Lung microvascular endothelial cell (primary cell): ENCODE measurements at regions not wholly inside any gene's neighbourhood (a gene's known extent, or its start where the extent isn't known, plus 50 kb on each side); places are given as distances from the start of the nearest gene placed in this dataset.

Experiments used
- DNase-seq, 2 donors: peaks; one replicate each; pipeline versions ENCODE4 v3.0.0 to v3.0.0-alpha.2; 2010; ENCODE audit warnings: low read depth in 2 of 2

DNA sequence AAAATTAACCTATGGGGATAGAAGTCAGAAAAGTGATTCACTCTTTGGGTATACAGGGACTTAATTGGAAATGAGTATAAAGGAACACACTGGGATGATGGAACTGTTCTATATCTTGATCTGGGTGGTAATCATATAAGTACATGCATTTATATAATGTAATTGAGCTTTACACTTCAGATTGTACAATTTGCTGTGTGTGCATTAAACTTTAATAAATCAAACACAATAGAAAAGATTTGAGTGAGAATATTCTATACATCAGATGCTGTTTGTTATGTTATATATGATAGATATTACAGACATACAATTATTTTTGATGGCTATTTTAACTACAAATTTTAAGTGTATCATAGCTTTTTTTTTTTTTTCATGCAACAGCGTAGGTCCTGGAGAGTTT, 860.2 kb upstream of the ARPP21 start:
- DNase-seq, result no peak

DNA sequence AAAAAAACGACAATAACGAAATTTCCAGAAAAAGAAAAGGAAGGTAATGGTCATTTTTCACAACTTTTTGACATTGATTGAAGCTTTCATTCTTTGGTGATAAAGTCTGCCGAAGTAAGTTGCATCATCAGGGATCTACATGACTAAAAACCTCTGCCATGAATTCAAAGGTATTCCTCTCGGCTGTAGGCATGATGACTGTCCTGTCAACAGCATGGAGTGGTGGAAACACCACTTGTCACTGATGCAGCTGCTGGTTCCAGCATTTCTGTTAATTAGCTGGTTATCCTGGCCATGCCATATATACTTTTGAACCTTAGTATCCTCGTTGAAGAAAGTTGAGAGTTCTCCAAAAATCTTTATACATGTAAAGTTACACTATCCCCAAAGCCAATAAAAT, 859.0 kb upstream of the ARPP21 start:
- DNase-seq, result no peak

DNA sequence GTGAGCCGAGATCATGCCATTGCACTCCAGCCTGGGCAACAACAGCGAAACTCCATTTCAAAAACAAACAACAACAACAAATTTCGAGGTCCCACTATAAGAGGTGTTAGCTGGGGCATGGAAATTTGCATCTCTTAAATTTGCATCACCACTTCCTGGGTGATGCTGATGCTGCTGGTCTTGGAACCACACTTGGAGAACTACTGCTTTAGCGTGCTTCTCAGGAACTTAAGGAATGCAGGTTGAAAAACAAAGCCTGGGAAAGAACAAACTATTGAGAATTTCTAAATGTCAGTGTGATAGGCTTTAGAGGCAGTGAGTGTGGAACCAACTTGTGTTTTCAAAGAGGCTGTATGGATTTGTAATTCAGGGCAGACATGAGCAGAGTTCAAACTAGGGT, 858.4 kb upstream of the ARPP21 start:
- no peak for DNase-seq

DNA sequence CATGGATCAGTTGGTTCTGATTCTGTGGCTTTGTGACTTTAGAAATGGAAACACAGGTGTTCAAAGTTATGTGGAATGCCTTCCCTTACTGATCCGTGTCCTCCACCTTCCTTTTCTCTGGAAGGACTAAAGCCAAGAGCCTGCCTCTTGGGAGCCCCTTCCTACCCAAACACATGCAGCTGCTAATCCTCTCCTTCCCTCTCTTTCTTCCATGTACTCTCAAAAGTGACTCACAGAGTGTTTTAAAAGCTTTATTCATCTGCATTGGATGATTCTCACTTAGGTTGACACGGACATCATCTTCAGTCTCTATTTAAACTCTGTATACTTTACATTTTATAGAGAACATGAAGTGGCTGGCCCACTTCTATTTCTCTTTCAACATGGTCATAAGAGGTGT, 856.5 kb upstream of the ARPP21 start:
- DNase-seq, result no peak

DNA sequence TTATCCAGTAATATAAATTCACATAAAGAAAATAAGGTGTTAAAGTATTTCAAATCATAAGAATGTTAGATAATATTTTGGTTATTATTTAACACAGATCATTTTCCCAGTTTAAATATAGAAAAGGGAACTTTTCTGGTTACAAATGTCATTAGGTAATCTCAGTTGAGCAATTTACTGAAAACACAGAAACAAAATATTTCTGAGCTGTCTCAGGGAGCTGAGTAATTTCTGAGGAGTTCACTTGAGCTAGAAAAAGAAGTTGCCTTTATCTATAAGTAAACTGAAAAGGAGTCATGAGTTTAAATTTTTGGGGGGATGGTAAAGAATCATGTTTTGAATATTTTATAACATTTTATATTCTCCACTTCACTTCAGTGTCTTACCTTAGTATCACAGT, 855.4 kb upstream of the ARPP21 start:
- no peak for DNase-seq

DNA sequence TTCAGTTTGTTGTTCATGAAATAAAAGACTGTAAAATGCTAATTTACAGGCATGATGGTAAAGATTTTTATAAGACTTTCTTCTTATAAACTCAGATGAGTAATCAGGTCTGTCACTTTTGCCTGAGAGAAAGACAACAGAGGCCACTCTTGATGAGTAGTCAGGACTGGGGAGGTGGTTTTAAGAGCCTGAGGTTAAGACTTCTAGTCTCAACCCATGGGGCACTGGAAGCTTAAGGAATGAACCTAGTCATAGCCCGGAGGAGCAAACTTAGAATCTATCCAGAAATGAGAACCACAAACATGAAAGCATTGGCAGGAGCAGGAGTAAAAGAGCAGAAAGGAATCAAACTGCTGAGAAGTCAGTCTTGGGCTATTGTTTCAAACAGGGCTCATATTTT, 846.3 kb upstream of the ARPP21 start:
- DNase-seq, result no peak

DNA sequence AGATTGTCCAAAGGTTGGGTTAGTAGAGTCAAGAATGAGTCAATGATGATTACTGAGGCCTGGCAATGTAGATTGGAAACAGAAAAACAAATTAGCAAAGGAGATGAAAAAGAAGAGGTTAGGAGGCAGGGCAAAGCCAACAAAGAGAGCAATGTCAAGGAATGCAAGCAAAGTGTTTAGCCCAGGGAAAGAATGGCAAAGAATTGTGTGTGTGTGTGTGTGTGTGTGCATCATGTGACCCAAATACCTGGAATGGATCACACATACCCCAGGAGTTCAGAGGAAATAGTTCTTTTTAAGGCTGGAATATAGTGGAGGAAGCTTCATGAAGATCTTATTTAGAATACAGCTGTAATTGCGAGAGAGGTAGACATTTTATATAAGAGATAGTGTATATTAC, 831.7 kb upstream of the ARPP21 start:
- DNase-seq, result no peak

DNA sequence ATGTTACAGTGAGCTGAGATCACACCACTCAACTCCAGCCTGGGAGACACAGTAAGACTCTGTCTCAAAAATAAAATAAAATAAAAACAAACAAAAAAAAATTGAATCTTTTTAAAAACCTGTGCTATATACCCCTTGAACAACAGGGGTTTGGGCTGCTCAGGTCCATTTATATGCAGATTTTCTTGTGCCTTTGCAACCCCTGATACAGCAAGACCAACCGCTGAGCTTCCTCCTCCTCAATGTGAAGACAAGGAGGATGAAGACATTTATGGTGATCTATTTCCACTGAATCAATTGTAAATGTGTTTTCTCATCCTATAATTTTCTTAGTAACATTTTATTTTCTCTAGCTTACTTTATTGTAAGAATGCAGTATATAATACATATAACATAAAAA, 831.0 kb upstream of the ARPP21 start:
- DNase-seq, result no peak

DNA sequence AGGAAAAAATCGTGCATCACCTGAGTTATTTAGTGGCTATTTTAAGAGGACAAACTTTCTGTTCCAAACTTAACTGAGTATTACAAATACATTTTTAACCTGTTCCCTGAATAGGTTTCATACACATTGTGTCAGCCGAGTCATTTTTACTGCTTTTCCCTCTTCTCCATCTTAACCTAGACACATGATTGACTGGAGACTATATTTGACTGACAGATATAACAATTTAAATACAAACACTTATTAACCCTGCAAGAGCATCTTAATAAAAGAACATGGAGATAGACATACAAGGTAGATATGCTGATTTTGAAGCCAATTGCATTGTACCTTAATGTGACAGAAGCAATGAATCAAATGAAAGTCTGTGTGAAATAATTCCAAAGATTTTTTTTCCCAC, 810.5 kb upstream of the ARPP21 start:
- no peak for DNase-seq

DNA sequence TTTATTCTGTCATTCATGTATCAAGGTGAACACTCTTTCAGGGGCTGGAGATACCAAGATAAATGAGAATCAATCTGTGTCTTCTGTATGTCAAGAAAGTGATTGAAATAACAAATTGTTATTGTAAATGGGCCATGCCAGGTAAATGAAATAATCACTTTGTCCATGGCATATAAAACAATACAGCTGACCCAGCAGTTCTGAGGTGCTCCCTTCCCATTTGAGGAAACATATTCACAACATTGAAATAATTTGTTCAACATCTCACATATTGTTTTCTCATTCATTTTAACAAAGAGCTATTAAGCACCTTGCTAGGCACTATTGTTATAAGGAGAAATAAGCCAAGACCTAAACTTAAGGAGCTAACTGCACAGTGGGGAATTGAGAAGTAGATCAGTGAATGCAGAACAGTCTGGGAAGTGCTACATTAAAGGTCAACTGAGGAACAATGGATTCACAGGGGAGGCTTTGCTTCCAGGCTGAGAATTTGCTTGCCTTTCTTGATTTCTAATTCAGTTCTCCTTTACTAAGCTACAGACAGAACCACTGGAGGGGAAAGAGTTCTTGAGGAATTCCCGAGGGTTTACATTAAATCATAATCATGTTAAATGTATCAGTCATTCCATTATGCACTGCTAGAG, 806.3 kb upstream of the ARPP21 start:
- DNase-seq, result no peak

DNA sequence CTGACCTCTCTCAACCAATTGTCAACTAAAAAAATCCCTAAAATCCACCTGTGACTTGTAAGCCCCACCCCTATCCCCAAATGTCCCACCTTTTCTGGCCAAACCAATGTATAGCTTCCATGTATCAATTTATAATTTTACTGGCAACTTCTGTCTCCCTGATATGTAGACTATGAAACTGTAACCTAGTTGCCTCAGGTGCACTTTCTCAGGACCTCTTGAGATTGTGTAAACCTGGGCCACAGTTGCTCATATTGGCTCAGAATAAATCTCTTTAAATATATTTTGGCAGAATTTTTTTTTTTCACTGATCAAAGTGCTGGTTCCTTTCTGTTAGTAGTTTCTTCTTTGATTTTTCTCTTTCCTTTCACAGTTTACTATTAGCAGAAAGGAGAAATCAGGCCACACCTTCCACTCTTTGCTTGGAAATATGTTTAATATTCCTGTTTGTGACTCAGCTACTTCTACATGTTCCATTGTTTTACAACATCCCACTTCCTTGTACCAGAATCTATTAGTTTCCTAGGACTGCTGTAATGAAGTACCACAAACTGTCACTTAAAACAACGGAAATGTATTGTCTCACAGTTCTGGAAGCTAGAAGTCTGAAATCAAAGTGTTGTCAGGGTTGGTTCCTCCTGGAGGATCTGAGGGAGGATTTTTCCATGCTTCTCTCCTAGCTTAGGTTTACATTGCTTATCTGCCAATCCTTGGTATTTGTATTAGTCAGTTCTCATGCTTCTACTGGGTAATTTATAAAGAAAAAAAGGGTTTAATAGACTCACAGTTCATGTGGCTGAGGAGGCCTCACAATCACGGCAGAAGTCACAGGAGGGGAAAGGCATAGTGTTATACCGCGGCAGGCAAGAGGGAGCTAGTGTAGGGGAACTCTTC, 801.2 kb upstream of the ARPP21 start:
- DNase-seq, result no peak

DNA sequence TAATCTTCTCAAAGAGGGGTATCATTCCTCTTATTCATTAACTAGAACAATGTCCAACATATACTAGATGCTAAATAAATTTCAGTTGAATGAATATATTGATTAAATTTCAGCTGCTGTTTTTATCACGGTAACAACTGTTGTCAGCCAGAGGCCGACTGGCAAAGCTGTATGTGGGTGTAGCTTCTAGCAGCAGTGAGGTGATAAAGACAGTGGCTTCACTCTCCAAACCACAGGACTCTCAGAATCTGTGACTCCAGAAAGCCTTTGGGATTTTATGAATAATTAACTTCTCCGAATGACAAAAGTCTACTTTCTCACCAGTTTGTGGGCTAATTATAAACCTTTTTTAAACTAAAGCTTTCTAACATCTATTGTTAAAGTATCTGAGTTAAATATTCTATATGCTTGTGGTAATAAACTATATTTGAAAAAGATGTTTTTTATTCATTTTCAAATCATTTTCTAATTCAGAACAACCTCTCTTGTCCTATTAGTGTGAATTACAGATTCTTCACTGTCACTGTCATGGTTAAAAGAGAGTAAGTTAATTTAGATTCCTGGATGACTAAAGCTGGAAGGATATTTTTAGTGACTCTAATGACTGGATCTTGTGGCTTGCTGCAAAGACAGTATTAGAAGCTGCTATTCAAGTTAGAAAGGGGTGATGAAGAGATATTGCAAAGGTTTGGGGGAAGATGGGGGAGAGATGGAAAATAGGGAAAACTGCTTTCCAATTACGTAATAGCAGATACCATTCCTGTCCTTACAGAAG, 796.4 kb upstream of the ARPP21 start:
- no peak for DNase-seq

DNA sequence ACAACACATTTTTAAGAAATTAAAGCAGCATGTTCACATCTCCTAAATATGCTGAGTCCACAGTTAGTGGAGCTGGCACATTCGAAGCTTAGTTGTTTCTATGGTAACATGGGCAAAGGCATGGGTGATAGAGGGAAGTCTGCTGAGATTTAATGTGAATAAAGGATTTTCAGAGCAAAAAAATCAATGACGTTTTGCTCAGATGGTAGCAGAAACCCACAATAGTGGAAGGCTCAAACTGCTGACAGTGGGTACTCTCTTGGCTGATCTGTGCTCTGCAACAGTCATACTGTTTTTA, 795.1 kb upstream of the ARPP21 start:
- no peak for DNase-seq

DNA sequence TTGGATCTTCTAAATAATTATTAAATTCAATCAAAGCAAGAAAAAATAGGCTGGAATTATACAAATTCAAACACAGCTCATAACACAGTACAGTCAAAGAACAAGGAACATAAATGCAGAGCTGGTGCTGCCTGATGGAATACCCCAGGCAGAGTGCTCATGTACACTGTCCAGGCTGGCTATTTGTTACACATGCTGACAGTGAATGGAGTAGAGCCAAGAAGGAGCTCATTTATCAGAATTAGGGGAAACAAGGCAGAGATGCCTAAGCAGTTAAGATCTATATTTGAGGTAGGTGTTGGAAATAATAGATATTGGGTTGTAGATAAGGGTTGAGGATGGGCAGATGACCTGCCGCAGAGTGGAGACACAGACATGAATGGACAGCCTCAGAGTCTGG, 788.2 kb upstream of the ARPP21 start:
- DNase-seq, result no peak

DNA sequence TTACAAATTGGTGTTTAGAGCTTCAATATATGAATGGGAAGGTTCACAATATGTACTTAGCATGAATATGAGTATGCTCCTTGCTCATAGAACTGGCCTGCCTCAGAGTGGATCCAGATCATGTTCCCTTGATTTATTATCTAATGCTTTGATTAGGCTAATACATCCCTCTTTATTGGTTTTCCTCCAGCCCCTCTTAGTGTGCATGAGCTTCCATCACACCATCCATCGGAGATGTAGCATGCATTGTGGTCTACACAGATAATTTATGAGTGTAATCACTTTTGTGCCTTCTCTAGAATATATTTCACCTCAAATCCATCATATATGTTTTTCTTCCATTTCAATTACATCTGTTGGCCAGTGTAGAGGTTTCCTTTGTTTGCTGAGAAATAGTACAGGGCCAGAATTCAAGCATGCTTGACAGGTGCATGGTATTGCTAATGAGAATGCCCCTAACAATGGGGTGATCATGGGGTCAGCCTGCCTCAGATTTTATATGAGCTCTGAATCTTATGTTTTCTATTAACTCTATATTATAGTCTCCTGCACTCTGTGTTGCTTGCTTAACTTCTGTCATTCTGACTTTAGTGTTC, 786.4 kb upstream of the ARPP21 start:
- DNase-seq, result no peak

DNA sequence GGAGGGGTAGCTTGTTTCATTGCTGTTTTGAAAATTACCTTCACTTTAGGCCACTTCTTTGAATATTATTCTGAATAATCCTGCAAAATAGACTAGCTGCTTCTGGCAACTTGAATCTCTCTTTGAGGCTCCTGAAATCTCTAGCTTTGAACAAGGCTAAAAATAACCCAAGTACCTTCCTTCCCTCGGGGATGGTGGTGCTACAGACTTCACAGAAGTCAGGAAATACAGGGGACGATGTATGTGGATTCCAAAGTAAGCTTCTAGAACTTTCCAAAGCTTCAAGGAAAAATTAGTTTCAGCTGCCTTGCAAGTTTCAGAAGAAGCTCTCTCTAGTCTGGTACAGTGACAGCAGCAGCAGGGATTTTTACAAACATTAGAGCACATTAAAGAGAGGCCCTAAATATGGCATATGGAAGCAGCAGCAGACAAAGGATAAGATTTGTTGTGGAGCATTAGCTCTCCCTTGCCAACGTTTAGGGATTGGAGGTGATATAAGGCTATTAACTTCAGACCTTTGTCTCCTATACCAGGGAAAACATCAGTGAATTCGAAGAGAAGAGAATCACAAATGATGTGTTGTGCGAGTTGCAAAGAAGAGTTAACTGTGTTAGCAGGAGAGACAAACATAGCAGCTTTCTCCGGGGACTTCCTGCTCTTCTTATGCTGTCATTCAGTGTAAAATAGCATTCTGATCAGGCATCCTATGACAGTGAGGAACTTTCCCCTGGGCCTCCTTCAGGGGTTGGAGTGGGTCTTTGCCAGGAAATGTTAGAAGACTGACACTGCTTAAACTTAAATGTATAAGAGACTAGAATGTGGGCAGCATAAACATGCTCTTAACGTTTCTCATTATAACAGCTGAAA, 783.0 kb upstream of the ARPP21 start:
- DNase-seq, result no peak

DNA sequence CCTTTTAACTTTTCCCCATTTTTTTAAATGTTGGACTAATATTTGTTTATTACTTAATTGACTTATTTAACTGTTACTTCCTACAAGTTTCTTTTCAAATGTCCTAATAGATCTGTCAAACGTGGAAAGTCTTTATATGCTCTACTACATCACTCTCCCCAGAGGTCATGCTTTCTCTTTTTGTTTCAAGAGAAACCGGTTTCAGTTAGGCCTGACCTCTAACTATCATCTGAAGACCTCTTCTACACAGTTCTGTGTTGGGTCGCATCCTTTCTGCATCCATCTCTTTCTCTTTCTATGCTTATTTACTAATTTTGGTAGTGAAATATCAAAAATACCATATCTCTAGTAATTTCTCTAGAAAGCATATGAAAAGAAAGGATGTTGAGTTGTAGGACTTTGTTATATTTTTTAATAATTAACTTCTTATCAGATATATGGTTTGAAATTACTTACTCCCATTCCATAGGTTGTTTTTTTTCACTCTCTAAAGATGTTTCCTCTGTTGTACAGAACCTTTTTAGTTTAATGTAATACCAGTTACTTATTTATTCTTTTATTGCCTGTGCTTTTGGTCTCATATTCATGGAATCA, 781.2 kb upstream of the ARPP21 start:
- DNase-seq, result no peak

DNA sequence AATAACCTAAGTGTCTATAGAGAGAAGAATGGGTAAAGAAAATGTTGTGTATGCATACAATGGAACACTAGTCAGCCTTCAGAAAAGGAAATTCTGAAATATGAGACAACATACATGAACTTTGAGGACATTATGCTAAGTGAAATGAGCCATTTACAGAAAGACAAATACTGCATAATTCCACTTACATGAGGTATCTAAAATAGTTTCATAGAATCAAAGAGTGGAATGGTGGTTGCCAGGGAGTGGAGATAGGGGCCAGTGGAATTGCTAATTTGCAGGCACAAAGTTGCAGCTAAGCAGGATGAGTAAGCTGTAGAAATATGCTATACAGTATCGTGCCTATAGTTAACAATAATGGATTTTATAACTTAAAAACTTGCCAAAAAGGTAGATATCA, 779.6 kb upstream of the ARPP21 start:
- DNase-seq, result no peak

DNA sequence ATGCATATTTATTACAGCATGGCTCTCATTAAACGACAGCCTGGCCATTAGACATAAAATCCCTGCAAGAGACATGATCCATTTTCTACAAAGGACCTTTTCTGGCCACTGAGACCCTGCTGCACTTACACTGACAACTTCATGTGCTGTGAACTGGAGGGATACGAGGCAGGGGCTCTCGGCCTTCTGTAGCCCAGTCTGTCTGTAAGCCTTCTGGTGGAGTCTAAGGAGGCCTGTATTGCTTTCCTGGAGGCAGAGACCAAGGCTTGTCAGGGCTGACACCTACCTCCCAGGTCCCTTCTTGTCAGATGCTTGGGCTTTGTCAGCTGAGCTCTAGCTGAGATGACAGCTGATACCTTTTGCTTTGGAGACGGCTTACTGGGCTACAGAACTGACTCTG, 776.9 kb upstream of the ARPP21 start:
- DNase-seq, result no peak

DNA sequence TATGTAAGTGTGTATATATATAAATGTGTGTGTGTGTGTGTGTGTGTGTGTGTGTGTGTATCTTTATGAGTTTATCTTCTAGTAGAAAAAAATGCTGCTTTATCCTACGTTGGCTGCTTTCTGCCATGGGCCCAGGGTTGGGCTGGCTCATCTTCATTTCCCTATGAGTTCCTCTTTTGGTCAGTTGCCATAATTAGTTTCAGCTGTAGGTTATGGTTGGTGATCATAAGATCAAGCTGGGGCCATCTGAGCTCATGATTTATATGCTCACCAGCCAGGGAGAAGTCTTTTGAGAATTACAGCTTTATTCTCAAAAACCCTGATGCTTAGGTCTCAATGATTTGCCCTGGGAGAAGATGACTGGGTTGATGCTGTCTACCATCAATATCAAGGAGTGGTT, 775.8 kb upstream of the ARPP21 start:
- no peak for DNase-seq

DNA sequence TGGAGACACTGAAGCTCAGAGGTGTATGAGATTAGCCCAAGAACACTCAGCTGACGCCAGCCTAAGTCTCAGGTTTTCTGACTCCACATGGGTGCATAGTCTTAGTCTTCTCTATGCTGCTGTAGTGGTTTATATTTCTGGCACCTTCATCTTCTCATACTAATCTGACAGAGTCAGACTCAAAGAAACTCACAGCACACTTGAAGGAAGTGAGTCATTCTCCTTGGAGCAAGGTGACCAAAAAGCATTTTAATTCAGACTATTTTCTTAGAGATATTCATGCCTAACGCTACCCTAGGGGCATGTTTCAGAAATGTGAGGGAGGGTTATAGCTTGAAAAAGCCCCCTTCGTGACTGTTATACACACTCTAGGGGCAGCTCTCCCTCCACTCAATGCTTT, 775.3 kb upstream of the ARPP21 start:
- DNase-seq, result no peak
